ENCODE measurements at regions not wholly inside any gene's neighbourhood (a gene's known extent, or its start where the extent isn't known, plus 50 kb on each side); places are given as distances from the start of the nearest gene placed in this dataset.

GRCh38 chr1:34452451-34452850 is 275.7 kb downstream of the C1orf94 start:
- Histone ChIP-seq H3K9ac (replicated peaks; ENCODE audit: extremely low read depth, insufficient read depth, low read length) (no peak overlapping the region), H3K4me1 (ENCODE audit: control insufficient read depth, extremely low read depth, insufficient read depth, low read length) (no peaks in the 10 kb centered on the region), H2AFZ (ENCODE audit: low read depth, low read length) (no peak overlapping the region), H3K36me3 (ENCODE audit: control insufficient read depth in 2 of 2, extremely low read depth in 1 of 2, insufficient read depth in 2 of 2, low read length in 2 of 2) (no peaks in the 10 kb centered on the region), H3K9me3 (replicated peaks; ENCODE audit: control insufficient read depth, insufficient read depth, low read length) (no peaks in the 10 kb centered on the region), H4K20me1 (replicated peaks; ENCODE audit: control insufficient read depth, extremely low read depth, insufficient read depth, low read length) (no peaks in the 10 kb centered on the region), H3K27ac (ENCODE audit: insufficient read depth, low read depth, low read length) (no peak overlapping the region), H3K4me3 (replicated peaks in 1 of 3; ENCODE audit: insufficient read depth in 1 of 3, low read depth in 1 of 3, low read length in 3 of 3) (no peak overlapping the region), H3K4me2 (ENCODE audit: insufficient read depth, low read length) (no peak overlapping the region), H3K27me3 (ENCODE audit: control insufficient read depth in 2 of 2, insufficient read depth in 2 of 2, low read length in 2 of 2) (no peaks in the 10 kb centered on the region), H3K79me2 (ENCODE audit: control insufficient read depth, insufficient read depth, low read length) (no peaks in the 10 kb centered on the region), H3K9me1 (replicated peaks; ENCODE audit: control insufficient read depth, extremely low read depth, insufficient read depth, low read length) (no peaks in the 10 kb centered on the region)
- FAIRE-seq, result no peak
- dilution Hi-C loops (cut with MboI; ENCODE audit: extremely low pct_ligation_motif_present, low sequenced_read_pairs) (no loop called here), intact Hi-C loops (cut with micrococcal nuclease) (no loop called here)
- BruUV-seq (replicated peaks), result no TSS peak
- ChIA-PET CTCF (no interaction called here), POLR2A (no interaction called here)
- no peak for TF ChIP-seq MYC (IDR thresholded peaks at IDR 0.05; ENCODE audit: low read depth, low read length)
- TF ChIP-seq JUN (IDR thresholded peaks at IDR 0.05; ENCODE audit: borderline replicate concordance, insufficient read depth, insufficient read length, low read depth), result no peak
- no peak for TF ChIP-seq GATA2 (IDR thresholded peaks at IDR 0.05; ENCODE audit: insufficient read depth, insufficient read length, low read depth, low read length)
- TF ChIP-seq FOS (IDR thresholded peaks at IDR 0.05; ENCODE audit: borderline replicate concordance, insufficient read depth, low read length), result no peak
- TF ChIP-seq POLR2A (IDR thresholded peaks at IDR 0.05; ENCODE audit: low read depth, low read length), result no peak
- no peak for TF ChIP-seq CTCF (IDR thresholded peaks at IDR 0.05; ENCODE audit: extremely low read depth in 1 of 2, insufficient read depth in 1 of 2, low read depth in 1 of 2, low read length in 2 of 2)
- TF ChIP-seq POLR2AphosphoS5 (IDR thresholded peaks at IDR 0.05; ENCODE audit: insufficient read depth, low read depth, low read length), result no peak
- no peak for TF ChIP-seq EZH2 (IDR thresholded peaks at IDR 0.05; ENCODE audit: borderline replicate concordance, low read depth, low read length, severe bottlenecking)
- no peak for TF ChIP-seq MAX (IDR thresholded peaks at IDR 0.05; ENCODE audit: insufficient read depth, insufficient read length)
- DNase-seq (ENCODE audit: low read depth, low spot score), result no peak

All from endothelial cell of umbilical vein (primary cell).